B cell (primary cell): ENCODE measurements at regions not wholly inside any gene's neighbourhood (a gene's known extent, or its start where the extent isn't known, plus 50 kb on each side); places are given as distances from the start of the nearest gene placed in this dataset.

Experiments
- ATAC-seq: fragments of 200-7000 bp; cut with Tn5 transposase; one replicate; pipeline ENCODE4 v1.10.0; 2021; ENCODE audit warnings: low read depth, mild to moderate bottlenecking, moderate number of reproducible peaks, moderate library complexity
- CTCF ChIA-PET: fragments of 350-600 bp; sonication (Branson Sonifier 250); formaldehyde crosslinking; loops from one replicate; lab custom pipeline; 2021; ENCODE audit warnings: antibody characterized with exemption, inconsistent platforms; lab: Charles Lee
- POLR2A ChIA-PET: fragments of 350-600 bp; sonication (Branson Sonifier 250); formaldehyde crosslinking; loops from one replicate; lab custom pipeline; 2021; ENCODE audit warnings: antibody characterized with exemption; lab: Charles Lee
- DNase-seq: peaks from one replicate; pipeline ENCODE4 v3.0.0; 2013
- H2AFZ ChIP-seq: 2 replicates; pipeline ENCODE4 v1.6.1; 2012; ENCODE audit warnings: mild to moderate bottlenecking, low read depth, low read length; ENCODE audit not compliant: insufficient read depth, poor library complexity, severe bottlenecking
- H3K27ac ChIP-seq, 2 donors: 1 replicate in 1 of 2; 2 replicates in 1 of 2; pipeline ENCODE4 v1.5.1; 2012 to 2013; ENCODE audit warnings: low read length in 2 of 2, mild to moderate bottlenecking in 2 of 2, moderate library complexity in 1 of 2
- H3K27me3 ChIP-seq, 4 experiments: fragments of 200-600 bp in 1 of 4; sonication (generic) in 1 of 4; replicated peaks in 1 of 4; 1 replicate in 2 of 4; 2 replicates in 2 of 4; pipeline versions ENCODE4 v1.6.1 to v1.7.0; 2013 to 2016; ENCODE audit warnings: low read length in 3 of 4, mild to moderate bottlenecking in 2 of 4, mixed read lengths in 1 of 4, moderate library complexity in 1 of 4; ENCODE audit not compliant: insufficient read depth in 4 of 4, control insufficient read depth in 3 of 4; ENCODE audit errors: control extremely low read depth in 1 of 4
- H3K36me3 ChIP-seq, 2 experiments: replicated peaks in 1 of 2; 1 replicate in 1 of 2; 2 replicates in 1 of 2; pipeline versions ENCODE4 v1.6.1 to v1.7.1; 2013; ENCODE audit warnings: low read length in 1 of 2; ENCODE audit not compliant: insufficient read depth in 2 of 2, control insufficient read depth in 1 of 2; ENCODE audit errors: control extremely low read depth in 1 of 2, extremely low read depth in 1 of 2
- H3K4me1 ChIP-seq, 2 donors: fragments of 200-600 bp in 1 of 2; sonication (generic) in 1 of 2; 1 replicate in 1 of 2; 2 replicates in 1 of 2; pipeline versions ENCODE4 v1.5.1 to v1.6.1; 2013 to 2017; ENCODE audit warnings: low read length in 2 of 2; ENCODE audit not compliant: control insufficient read depth in 2 of 2, insufficient read depth in 2 of 2
- H3K4me2 ChIP-seq: replicated peaks from 2 replicates; pipeline ENCODE3; 2012; ENCODE audit warnings: mild to moderate bottlenecking, low read depth, low read length; ENCODE audit not compliant: poor library complexity, severe bottlenecking
- H3K4me3 ChIP-seq, 5 experiments: fragments of 200-600 bp in 1 of 5; sonication (generic) in 1 of 5; 1 replicate in 3 of 5; 2 replicates in 2 of 5; pipeline versions ENCODE4 v1.5.1 to v1.7.0; 2011 to 2016; ENCODE audit warnings: low read length in 4 of 5, mild to moderate bottlenecking in 4 of 5, low read depth in 2 of 5, control low read depth in 1 of 5, moderate library complexity in 1 of 5; ENCODE audit not compliant: insufficient read depth in 1 of 5; ENCODE audit errors: control extremely low read depth in 1 of 5, extremely low read depth in 1 of 5
- H3K79me2 ChIP-seq: fragments of 200-600 bp; sonication (generic); one replicate; pipeline ENCODE4 v1.6.0; 2016; ENCODE audit warnings: low read length; ENCODE audit not compliant: control insufficient read depth, insufficient read depth
- H3K9ac ChIP-seq: fragments of 200-600 bp; sonication (generic); 2 replicates; pipeline ENCODE4 v1.6.1; 2017; ENCODE audit warnings: mild to moderate bottlenecking, low read length, moderate library complexity
- H3K9me3 ChIP-seq, 3 donors: one replicate each; pipeline versions ENCODE4 v1.6.1 to v1.7.1; 2013; ENCODE audit warnings: low read length in 2 of 3; ENCODE audit not compliant: control insufficient read depth in 2 of 3, insufficient read depth in 1 of 3; ENCODE audit errors: control extremely low read depth in 1 of 3
- H4K20me1 ChIP-seq: 2 replicates; pipeline ENCODE4 v1.6.0; 2012; ENCODE audit warnings: mild to moderate bottlenecking, low read length; ENCODE audit not compliant: insufficient read depth, control insufficient read depth, poor library complexity, severe bottlenecking
- H3K27ac Mint-ChIP-seq: one replicate; pipeline ENCODE4 v1.8.0; 2021; ENCODE audit warnings: mixed read lengths
- H3K27me3 Mint-ChIP-seq: one replicate; pipeline ENCODE4 v1.8.0; 2021; ENCODE audit warnings: mixed read lengths
- H3K4me1 Mint-ChIP-seq: one replicate; pipeline ENCODE4 v1.8.0; 2021; ENCODE audit warnings: mixed read lengths
- H3K4me3 Mint-ChIP-seq: one replicate; pipeline ENCODE4 v1.8.0; 2021; ENCODE audit warnings: mixed read lengths
- H3K9me3 Mint-ChIP-seq: one replicate; pipeline ENCODE4 v1.8.0; 2022; ENCODE audit warnings: mixed read lengths; ENCODE audit not compliant: insufficient read depth
- CTCF ChIP-seq: fragments of 200-600 bp; IDR thresholded peaks from one replicate; pipeline ENCODE4 v1.8.0; 2022; ENCODE audit warnings: antibody characterized with exemption, mild to moderate bottlenecking
- EZH2 ChIP-seq: IDR thresholded peaks from 2 replicates; pipeline ENCODE4 v1.6.1; 2012; ENCODE audit warnings: borderline replicate concordance, low read depth, mild to moderate bottlenecking, moderate library complexity, low read length; ENCODE audit not compliant: insufficient read depth, poor library complexity, severe bottlenecking
- WGBS: methylation state at CpG from one replicate; pipeline ENCODE4 v1.1.5; 2013; ENCODE audit warnings: missing lambda C conversion rate; ENCODE audit not compliant: insufficient coverage; 5-methylcytosine and 5-hydroxymethylcytosine counted together
- intact Hi-C: fragments of 100-400 bp; cut with micrococcal nuclease; formaldehyde crosslinking; loops from one replicate; pipeline ENCODE4 v1.10.0; 2022

DNA sequence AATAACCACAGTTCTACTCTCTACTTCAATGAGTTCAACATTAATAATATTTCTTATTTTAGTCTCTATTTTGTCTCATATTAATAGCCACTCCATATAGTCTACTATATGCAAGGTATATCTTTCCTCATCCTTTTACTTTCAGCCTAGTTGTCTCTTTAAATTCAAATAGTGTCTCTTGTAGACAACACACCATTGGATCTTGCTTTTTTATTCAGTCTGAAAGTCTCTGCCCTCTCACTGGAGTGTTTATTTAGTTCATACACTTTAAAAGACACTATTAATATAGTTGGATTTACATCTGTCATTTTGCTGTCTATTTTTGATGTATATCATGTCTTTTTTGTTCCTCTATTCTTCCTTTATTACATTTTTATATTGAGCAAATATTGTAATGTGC lies 103.5 kb downstream of the RFPL4B start:
- Mint-ChIP-seq H3K9me3 (peaks cover 8% of the 10 kb centered on the region), H3K4me1 (no peaks in the 10 kb centered on the region), H3K27me3 (no peaks in the 10 kb centered on the region), H3K27ac (no peak overlapping the region), H3K4me3 (no peak overlapping the region)
- DNase-seq (no peak), ATAC-seq (no peak)
- Histone ChIP-seq H2AFZ (no peak overlapping the region), H3K4me2 (no peak overlapping the region), H4K20me1 (no peaks in the 10 kb centered on the region), H3K27me3 (no peaks in the 10 kb centered on the region), H3K4me1 (no peaks in the 10 kb centered on the region), H3K79me2 (no peaks in the 10 kb centered on the region), H3K4me3 (no peak overlapping the region), H3K9me3 (peaks cover 0 to 3% (median 0%) of the 10 kb centered on the region in 3 donors), H3K36me3 (no peaks in the 10 kb centered on the region), H3K9ac (no peak overlapping the region), H3K27ac (no peak overlapping the region)
- ChIA-PET POLR2A (no interaction called here), CTCF (no interaction called here)
- intact Hi-C loops = no loop called here
- TF ChIP-seq EZH2 (no peak), CTCF (no peak)

DNA sequence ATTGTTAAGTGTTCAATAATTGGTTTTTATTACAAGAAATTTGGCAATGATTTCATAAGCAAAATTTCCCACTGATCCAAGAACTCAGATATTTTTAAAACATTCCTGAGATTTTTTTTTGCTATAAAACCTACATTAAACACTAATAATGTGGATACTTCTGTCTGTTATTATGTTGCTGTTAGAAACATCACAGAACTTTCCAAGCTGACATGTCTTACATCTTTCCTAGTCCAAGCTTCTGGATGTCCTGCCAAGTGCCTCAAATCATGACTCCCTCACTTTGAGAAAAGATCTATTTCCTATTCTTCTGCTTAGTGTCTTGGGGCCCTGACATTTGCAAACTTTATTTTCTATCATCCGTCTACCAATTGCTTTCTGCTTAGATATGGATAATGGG lies 110.8 kb downstream of the RFPL4B start:
- H4K20me1 ChIP-seq = no peaks in the 10 kb centered on the region
- ATAC-seq = no peak
- no peaks in the 10 kb centered on the region for H3K9me3 ChIP-seq
- H3K9ac ChIP-seq = no peak overlapping the region
- Mint-ChIP-seq H3K4me3 (no peak overlapping the region), H3K9me3 (no peaks in the 10 kb centered on the region), H3K27ac (no peak overlapping the region), H3K27me3 (peaks cover 5% of the 10 kb centered on the region), H3K4me1 (no peaks in the 10 kb centered on the region)
- no peak overlapping the region for H2AFZ ChIP-seq
- ChIA-PET POLR2A (no interaction called here), CTCF (no interaction called here)
- no CpG with 5 or more reads among the region's 1 CpG for WGBS
- H3K27me3 ChIP-seq = no peaks in the 10 kb centered on the region
- H3K4me3 ChIP-seq = no peak overlapping the region
- no peaks in the 10 kb centered on the region for H3K79me2 ChIP-seq
- intact Hi-C loops = no loop called here
- DNase-seq = no peak
- TF ChIP-seq CTCF (no peak), EZH2 (no peak)
- no peak overlapping the region for H3K4me2 ChIP-seq
- no peaks in the 10 kb centered on the region for H3K36me3 ChIP-seq
- no peaks in the 10 kb centered on the region for H3K4me1 ChIP-seq
- no peak overlapping the region for H3K27ac ChIP-seq
